Stimulated activated naive B cell treated with anti-CD40 and anti-IgM and Interleukin-4, amounts not matched to agents 10 μg/mL and 1 μg/mL and 100 μg/mL, for 72 hours (primary cell): ENCODE measurements at regions not wholly inside any gene's neighbourhood (a gene's known extent, or its start where the extent isn't known, plus 50 kb on each side); places are given as distances from the start of the nearest gene placed in this dataset.
A peak's percentile ranks its signal among the peaks of the same experiment; 100 is the strongest.
"Not testable (repeated sequence)": the region's sequence is repeated elsewhere in the genome, so short reads cannot be mapped to it uniquely, and the experiment has no call there.

Source experiments
- ATAC-seq, 2 donors: fragments of 150-1000 bp; cut with Tn5 transposase; replicated peaks; 2 replicates each; pipeline ENCODE4 v1.10.0; 2021; ENCODE audit warnings: moderate library complexity in 1 of 2
- DNase-seq: peaks from one replicate; pipeline ENCODE4 v3.0.0; 2021
- H3K27ac Mint-ChIP-seq: one replicate; pipeline ENCODE4 v1.8.0; 2022; ENCODE audit warnings: mild to moderate bottlenecking, mixed read lengths
- H3K27me3 Mint-ChIP-seq, 2 donors: one replicate each; pipeline ENCODE4 v1.8.0; 2022; ENCODE audit warnings: mixed read lengths in 2 of 2
- H3K36me3 Mint-ChIP-seq, 2 donors: one replicate each; pipeline ENCODE4 v1.8.0; 2022; ENCODE audit warnings: mixed read lengths in 2 of 2, mild to moderate bottlenecking in 1 of 2
- H3K4me1 Mint-ChIP-seq, 2 donors: one replicate each; pipeline ENCODE4 v1.8.0; 2022; ENCODE audit warnings: mixed read lengths in 2 of 2, mild to moderate bottlenecking in 1 of 2
- H3K4me3 Mint-ChIP-seq, 2 donors: one replicate each; pipeline ENCODE4 v1.8.0; 2022; ENCODE audit warnings: mild to moderate bottlenecking in 2 of 2, mixed read lengths in 2 of 2, moderate library complexity in 1 of 2
- H3K9me3 Mint-ChIP-seq, 2 donors: one replicate each; pipeline ENCODE4 v1.8.0; 2022; ENCODE audit warnings: mixed read lengths in 2 of 2, mild to moderate bottlenecking in 1 of 2

DNA sequence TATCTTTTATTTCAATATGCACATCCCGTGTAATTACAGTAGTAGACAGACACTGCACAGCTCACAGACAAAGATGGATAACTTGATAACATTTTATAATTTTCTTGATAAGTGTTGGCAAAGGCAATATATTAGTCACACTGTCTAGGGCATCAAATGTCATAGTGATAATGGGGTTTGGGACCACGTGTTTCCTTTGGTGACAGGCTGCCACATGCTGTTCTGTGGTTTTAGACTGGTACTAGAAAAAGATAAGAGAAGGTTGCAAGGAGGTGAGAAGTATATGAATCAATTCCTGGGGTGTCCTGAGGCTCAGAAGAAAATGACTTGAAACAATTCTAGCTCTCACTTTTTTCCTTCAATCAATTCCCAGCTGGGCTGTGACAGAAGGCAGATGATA, 258.8 kb upstream of the CHD1 start:
- ATAC-seq (no peak), DNase-seq (no peak)
- Mint-ChIP-seq H3K9me3 (no peaks in the 10 kb centered on the region), H3K4me1 (no peaks in the 10 kb centered on the region), H3K27me3 (no peaks in the 10 kb centered on the region), H3K4me3 (no peak overlapping the region), H3K27ac (no peak overlapping the region), H3K36me3 (no peaks in the 10 kb centered on the region)

DNA sequence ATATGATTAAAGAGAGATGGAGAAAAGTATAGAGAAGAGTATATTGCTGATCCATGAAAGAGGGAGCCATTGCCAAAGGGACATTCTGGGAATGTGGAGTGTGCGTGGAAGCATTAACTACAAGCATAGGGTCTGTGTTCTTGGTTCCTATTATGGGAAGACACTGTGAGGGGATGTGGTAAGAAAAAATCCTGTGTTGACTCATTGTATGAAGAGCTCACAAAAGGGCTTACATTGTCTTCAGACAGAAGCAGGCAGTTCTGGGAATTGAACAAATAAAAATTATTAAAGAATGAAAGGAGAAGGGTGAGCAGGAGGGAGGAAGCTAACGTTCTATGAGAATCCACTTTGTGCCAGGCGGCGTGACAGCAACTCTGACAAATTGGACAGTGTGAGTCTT, 250.4 kb upstream of the CHD1 start:
- no peaks in the 10 kb centered on the region for H3K27me3 Mint-ChIP-seq
- H3K27ac Mint-ChIP-seq: no peak overlapping the region
- DNase-seq (no peak), ATAC-seq (no peak)
- no peaks in the 10 kb centered on the region for H3K9me3 Mint-ChIP-seq
- H3K4me1 Mint-ChIP-seq: no peaks in the 10 kb centered on the region
- H3K36me3 Mint-ChIP-seq: no peaks in the 10 kb centered on the region
- no peak overlapping the region for H3K4me3 Mint-ChIP-seq

DNA sequence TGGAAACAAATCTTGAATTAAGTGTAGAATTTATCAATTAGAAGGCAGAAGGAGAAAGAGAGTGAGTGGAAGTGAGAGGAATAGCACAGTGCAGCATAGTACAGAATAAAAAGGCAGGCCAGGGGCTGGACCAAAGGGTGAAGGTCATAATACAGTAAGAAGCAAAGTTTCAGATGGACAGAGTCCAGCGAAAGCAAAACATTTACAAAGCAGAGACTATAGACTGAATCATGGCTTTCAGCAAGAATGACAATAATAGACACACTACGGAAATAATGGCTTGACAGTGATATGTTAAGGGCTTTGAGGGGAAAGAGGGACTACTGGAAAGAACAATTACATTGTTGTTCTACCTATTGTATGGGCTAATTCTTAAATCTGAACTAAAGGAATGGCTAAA, 249.0 kb upstream of the CHD1 start:
- Mint-ChIP-seq H3K27ac (no peak overlapping the region), H3K4me3 (no peak overlapping the region), H3K36me3 (no peaks in the 10 kb centered on the region), H3K9me3 (no peaks in the 10 kb centered on the region), H3K4me1 (no peaks in the 10 kb centered on the region), H3K27me3 (no peaks in the 10 kb centered on the region)
- DNase-seq (no peak), ATAC-seq (no peak)

- H3K4me3 Mint-ChIP-seq: no peak overlapping the region
- no peak for DNase-seq
- no peaks in the 10 kb centered on the region for H3K4me1 Mint-ChIP-seq
- ATAC-seq: no peak
- no peak overlapping the region for H3K27ac Mint-ChIP-seq
- H3K27me3 Mint-ChIP-seq: no peaks in the 10 kb centered on the region
- no peaks in the 10 kb centered on the region for H3K9me3 Mint-ChIP-seq
- no peaks in the 10 kb centered on the region for H3K36me3 Mint-ChIP-seq
Observed at GRCh38 chr5:99176186-99176585, 247.4 kb upstream of the CHD1 start.

DNA sequence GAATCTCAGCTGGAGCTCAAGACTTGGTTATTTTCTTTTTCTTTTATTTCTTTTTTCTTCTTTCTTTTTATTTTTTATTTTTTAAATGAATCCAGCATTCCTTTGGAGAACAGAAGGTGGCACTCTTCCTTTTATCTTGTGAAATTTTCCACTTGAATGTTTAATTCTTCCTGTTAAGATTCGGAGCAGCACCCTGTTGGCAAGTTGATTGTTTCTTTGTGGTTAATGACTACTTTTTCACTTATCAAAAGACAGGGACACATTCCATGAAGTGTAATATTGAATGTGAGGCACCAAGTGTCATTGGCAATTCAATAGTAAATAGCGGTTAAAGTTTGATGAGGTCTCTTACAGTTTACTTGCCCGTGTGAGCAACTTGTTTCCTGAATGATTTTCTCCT, 240.5 kb upstream of the CHD1 start:
- Mint-ChIP-seq H3K36me3 (no peaks in the 10 kb centered on the region), H3K4me3 (no peak overlapping the region), H3K27me3 (peaks cover 0 to 5% of the 10 kb centered on the region in 2 donors), H3K4me1 (no peaks in the 10 kb centered on the region), H3K27ac (no peak overlapping the region), H3K9me3 (peaks cover 0 to 6% of the 10 kb centered on the region in 2 donors)
- ATAC-seq (no peak), DNase-seq (no peak)

DNA sequence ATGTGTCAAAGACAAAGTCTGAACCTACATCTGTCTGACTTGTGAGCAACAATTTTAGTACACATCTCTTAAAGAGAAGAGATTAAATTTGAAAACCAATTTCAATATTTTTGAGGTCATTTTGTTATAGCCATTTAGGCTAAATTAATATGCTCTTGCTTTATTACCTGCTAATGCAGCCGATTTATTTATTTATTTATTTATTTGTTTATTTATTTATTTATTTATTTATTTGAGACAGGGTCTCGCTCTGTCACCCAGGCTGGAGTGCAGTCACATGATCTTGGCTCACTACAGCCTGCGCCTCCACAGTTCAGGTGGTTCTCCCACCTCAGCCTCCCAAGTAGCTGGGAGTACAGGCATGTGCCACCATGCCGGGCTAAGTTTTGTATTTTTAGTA, 232.7 kb upstream of the CHD1 start:
- not testable (repeated sequence) for H3K36me3 Mint-ChIP-seq, H3K9me3 Mint-ChIP-seq, H3K27me3 Mint-ChIP-seq, H3K4me1 Mint-ChIP-seq, H3K27ac Mint-ChIP-seq, ATAC-seq, DNase-seq, H3K4me3 Mint-ChIP-seq

- no peak for ATAC-seq
- no peaks in the 10 kb centered on the region for H3K27me3 Mint-ChIP-seq
- DNase-seq: no peak
- H3K4me3 Mint-ChIP-seq: no peak overlapping the region
- H3K36me3 Mint-ChIP-seq: no peaks in the 10 kb centered on the region
- no peaks in the 10 kb centered on the region for H3K9me3 Mint-ChIP-seq
- H3K27ac Mint-ChIP-seq: no peak overlapping the region
- no peaks in the 10 kb centered on the region for H3K4me1 Mint-ChIP-seq
Observed at GRCh38 chr5:99156688-99157087, 227.9 kb upstream of the CHD1 start.

- peaks cover 10 to 17% of the 10 kb centered on the region in 2 donors for H3K9me3 Mint-ChIP-seq
- H3K4me3 Mint-ChIP-seq, DNase-seq, ATAC-seq, H3K27me3 Mint-ChIP-seq, H3K4me1 Mint-ChIP-seq, H3K36me3 Mint-ChIP-seq, H3K27ac Mint-ChIP-seq: not testable (repeated sequence)
Observed at GRCh38 chr5:99143283-99143795, 214.5 kb upstream of the CHD1 start.

GRCh38 chr5:99141534-99142128, 212.8 kb upstream of the CHD1 start:
- no peak overlapping the region for H3K4me3 Mint-ChIP-seq
- H3K36me3 Mint-ChIP-seq: no peaks in the 10 kb centered on the region
- DNase-seq (no peak), ATAC-seq (no peak)
- H3K4me1 Mint-ChIP-seq: no peaks in the 10 kb centered on the region
- peaks cover 0 to 10% of the 10 kb centered on the region in 2 donors for H3K27me3 Mint-ChIP-seq
- H3K9me3 Mint-ChIP-seq: peaks cover 8 to 12% of the 10 kb centered on the region in 2 donors
- no peak overlapping the region for H3K27ac Mint-ChIP-seq

DNA sequence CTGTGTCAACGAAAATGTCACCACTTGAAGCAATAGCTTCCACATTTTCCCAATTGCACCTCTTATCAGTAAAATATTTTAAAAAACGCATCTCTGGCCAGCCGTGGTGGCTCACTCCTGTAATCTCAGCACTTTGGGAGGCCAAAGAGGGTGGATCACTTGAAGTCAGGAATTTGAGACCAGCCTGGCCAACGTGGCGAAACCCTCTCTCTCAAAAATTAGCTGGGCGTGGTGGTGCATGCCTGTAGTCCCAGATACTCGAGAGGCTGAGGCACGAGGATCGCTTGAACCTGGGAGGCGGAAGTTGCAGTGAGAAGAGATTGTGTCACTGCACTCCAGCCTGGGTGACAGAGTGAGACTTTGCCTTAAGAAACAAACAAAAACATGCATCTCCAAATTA, 210.1 kb upstream of the CHD1 start:
- H3K27ac Mint-ChIP-seq: no peak overlapping the region
- no peaks in the 10 kb centered on the region for H3K4me1 Mint-ChIP-seq
- H3K4me3 Mint-ChIP-seq: no peak overlapping the region
- ATAC-seq: no peak
- no peak for DNase-seq
- H3K27me3 Mint-ChIP-seq: peaks cover 0 to 10% of the 10 kb centered on the region in 2 donors
- H3K9me3 Mint-ChIP-seq: peaks cover 6 to 9% of the 10 kb centered on the region in 2 donors
- H3K36me3 Mint-ChIP-seq: no peaks in the 10 kb centered on the region

DNA sequence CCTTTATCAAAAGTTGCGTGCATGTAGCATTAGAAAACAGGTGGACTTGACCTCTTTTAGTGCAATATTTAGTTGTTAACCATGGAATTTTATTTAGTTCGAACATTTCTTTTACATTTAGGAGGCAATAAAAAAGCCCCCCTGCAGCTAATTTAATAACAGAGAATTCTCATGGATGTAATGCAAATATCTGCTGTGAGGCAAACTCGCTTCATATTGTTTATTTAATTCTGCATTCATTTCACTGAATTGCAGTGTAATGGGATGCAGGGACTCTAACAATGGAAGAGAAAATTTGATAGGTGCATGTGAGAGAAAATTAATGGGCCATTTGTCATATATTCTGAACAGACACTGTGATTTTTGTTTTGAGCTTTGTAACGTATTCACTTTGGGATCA, 205.1 kb upstream of the CHD1 start:
- Mint-ChIP-seq H3K4me1 (no peaks in the 10 kb centered on the region), H3K36me3 (no peaks in the 10 kb centered on the region), H3K4me3 (no peak overlapping the region), H3K27ac (no peak overlapping the region), H3K9me3 (no peaks in the 10 kb centered on the region), H3K27me3 (peaks cover 0 to 10% of the 10 kb centered on the region in 2 donors)
- no peak for DNase-seq
- ATAC-seq: no peak

- no peak overlapping the region for H3K27ac Mint-ChIP-seq
- H3K9me3 Mint-ChIP-seq: no peaks in the 10 kb centered on the region
- H3K27me3 Mint-ChIP-seq: peaks cover 0 to 4% of the 10 kb centered on the region in 2 donors
- DNase-seq (no peak), ATAC-seq (peak; percentile 34 to 46)
- H3K4me1 Mint-ChIP-seq: no peaks in the 10 kb centered on the region
- no peak overlapping the region for H3K4me3 Mint-ChIP-seq
- H3K36me3 Mint-ChIP-seq: no peaks in the 10 kb centered on the region
Observed at GRCh38 chr5:99129768-99130501, 201.1 kb upstream of the CHD1 start.

DNA sequence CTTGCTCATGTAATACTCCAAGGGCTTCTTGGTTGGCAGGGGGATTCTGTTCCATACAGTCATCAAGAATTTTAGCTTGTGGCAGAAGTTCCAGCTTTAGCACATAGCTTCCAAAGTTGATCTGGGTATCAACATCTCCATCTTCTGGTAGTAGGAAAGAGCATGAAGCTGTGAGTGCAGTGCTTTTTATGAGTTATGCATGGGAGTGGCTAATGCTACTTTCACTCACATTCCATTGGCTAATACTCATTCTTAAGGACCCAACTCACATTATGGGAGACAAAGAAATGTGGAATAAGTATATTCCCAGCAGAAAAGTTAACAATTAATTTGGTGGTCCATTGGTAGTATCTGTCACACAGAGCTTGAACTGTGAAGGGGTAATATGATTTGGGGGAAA, 194.2 kb upstream of the CHD1 start:
- no peaks in the 10 kb centered on the region for H3K4me1 Mint-ChIP-seq
- peaks cover 8% of the 10 kb centered on the region in 2 donors for H3K27me3 Mint-ChIP-seq
- H3K36me3 Mint-ChIP-seq: no peaks in the 10 kb centered on the region

GRCh38 chr5:99119326-99119725, 190.5 kb upstream of the CHD1 start:
- Mint-ChIP-seq H3K4me1 (no peaks in the 10 kb centered on the region), H3K27ac (no peak overlapping the region), H3K27me3 (peaks cover 4 to 10% of the 10 kb centered on the region in 2 donors), H3K9me3 (no peaks in the 10 kb centered on the region), H3K4me3 (no peak overlapping the region), H3K36me3 (no peaks in the 10 kb centered on the region)
- no peak for ATAC-seq
- no peak for DNase-seq

More for the DNA sequence above, 194.2 kb upstream of the CHD1 start:
- H3K27ac Mint-ChIP-seq: no peak overlapping the region
- H3K9me3 Mint-ChIP-seq: no peaks in the 10 kb centered on the region
- no peak overlapping the region for H3K4me3 Mint-ChIP-seq
- ATAC-seq (no peak), DNase-seq (no peak)

- no peak overlapping the region for H3K27ac Mint-ChIP-seq
Observed at GRCh38 chr5:99116526-99116925, 187.7 kb upstream of the CHD1 start.

More at GRCh38 chr5:99116526-99116925, 187.7 kb upstream of the CHD1 start:
- no peak overlapping the region for H3K4me3 Mint-ChIP-seq
- no peak for DNase-seq
- ATAC-seq: no peak
- H3K36me3 Mint-ChIP-seq: no peaks in the 10 kb centered on the region
- no peaks in the 10 kb centered on the region for H3K4me1 Mint-ChIP-seq
- no peaks in the 10 kb centered on the region for H3K9me3 Mint-ChIP-seq
- peaks cover 4 to 10% of the 10 kb centered on the region in 2 donors for H3K27me3 Mint-ChIP-seq
